Activated CD8-positive, alpha-beta memory T cell treated with anti-CD3 and anti-CD28 coated beads for 36 hours (primary cell): ENCODE measurements at regions not wholly inside any gene's neighbourhood (a gene's known extent, or its start where the extent isn't known, plus 50 kb on each side); places are given as distances from the start of the nearest gene placed in this dataset.
"Not testable (repeated sequence)": the region's sequence is repeated elsewhere in the genome, so short reads cannot be mapped to it uniquely, and the experiment has no call there.

Experiments used
- CTCF ChIA-PET: fragments of 350-600 bp; sonication (Branson Sonifier 250); formaldehyde crosslinking; loops from one replicate; lab custom pipeline; 2021; ENCODE audit warnings: antibody characterized with exemption; lab: Charles Lee
- POLR2A ChIA-PET: fragments of 350-600 bp; sonication (Branson Sonifier 250); formaldehyde crosslinking; loops from one replicate; lab custom pipeline; 2021; ENCODE audit warnings: antibody characterized with exemption; lab: Charles Lee

DNA sequence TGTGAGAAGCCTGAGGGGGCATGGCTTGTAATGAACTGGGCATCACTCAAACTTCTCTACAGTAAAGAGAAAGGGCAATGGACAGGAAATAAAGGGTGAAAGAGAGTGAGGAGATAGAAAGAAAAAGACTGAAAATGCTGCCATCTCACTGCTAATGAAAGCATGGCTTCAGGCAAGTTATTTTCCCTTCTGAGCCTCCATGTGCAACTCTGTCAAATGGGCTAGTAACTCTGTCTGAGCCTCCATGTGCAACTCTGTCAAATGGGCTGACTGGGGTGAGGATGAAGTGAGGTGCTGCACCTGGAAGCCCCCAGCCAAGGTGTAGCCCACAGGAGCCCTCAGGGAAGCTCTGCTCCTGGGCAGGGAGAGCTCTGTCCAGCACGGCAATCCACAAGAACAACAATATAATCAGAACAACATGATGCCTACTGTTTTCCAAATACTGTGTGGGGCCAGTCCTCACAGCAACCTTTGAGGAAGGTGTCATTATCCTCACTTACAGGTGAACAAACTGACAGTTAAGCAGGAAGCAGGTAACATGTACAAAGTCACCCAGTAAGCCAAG, 73.8 kb upstream of the XPA start:
- ChIA-PET POLR2A (no interaction called here), CTCF (interaction anchor here (0.6 kb wide), 1 partner anchor 33 kb away, joined by 3 read pairs; no protein-coding TSS in a partner anchor)

DNA sequence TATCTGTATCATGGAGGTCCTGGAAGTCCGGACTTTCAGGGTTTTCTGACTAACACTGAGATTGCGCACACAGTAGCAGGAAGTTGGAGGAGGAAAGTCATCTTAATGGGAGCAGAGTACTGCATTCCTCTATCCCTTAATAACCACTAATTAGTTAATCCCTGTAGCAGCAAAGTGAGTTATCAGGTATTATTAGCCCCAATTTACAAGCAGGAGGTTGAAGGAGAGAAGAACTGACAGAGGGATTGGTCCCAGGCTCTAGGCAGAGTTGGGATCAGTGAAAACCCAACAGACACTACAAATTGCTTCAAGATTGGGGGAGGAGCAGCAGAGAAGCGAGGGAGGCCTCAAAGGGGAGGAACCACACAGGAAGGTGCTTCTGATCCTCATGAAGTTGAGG, 74.5 kb upstream of the XPA start:
- POLR2A ChIA-PET = no interaction called here
- CTCF ChIA-PET = no interaction called here

DNA sequence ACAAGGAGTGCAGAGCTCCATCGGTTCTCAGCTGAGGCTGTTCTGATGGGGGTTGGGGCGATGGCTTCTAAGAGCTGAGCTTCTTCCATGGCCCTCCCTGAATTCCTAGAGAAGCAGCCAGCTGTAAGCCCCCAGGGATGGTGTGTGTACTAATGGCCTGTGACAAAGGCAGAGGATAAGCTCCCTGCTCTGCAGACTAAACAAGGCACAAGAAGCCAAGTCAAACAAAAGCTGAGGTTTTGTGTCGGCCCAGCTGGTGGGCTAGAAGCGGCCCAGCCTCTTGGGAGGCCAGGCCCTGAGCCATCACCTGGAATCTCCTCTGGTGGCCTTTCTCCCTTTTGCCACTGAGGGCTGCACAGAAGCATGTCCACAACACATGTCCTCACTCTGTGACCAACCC, 75.0 kb upstream of the XPA start:
- ChIA-PET POLR2A (no interaction called here), CTCF (no interaction called here)

DNA sequence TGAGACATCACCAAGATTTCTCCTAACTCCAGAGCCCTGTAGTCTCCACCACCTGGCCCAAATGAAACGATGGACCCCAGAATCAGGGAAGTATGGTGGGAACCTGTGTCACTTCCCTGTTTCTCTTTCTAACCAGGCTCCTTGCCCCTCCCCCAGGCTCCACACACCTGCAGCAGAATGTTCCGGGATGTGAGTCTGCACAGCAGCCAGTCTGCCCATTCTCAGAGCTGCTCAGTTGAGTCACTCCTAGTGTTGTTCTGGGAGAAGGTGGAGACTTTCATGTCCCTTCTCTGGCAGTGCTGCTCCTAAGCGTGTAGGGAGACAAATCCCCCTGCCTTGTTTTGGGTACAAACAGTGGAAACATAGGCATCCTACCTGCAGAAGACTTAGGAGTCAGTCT, 76.0 kb upstream of the XPA start:
- ChIA-PET CTCF (no interaction called here), POLR2A (no interaction called here)

DNA sequence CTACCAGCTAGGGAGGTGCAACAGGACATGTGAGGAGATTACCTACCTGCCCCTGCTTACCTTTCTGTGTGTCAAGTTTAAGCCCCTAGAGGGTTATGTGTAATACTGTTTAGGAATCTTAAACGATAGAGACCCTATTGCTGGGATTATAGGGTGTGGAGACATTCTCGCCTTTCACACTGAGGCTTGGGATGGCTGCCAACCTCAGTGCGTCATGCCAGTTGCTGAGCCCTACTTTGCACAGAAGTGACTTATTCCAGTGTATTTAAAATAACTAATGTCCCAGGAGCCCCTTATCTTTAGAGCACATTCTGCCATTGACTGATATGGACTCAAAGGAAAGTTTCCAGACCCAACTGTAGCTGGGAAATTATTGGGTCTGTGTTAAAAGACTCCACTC, 76.6 kb upstream of the XPA start:
- ChIA-PET CTCF (no interaction called here), POLR2A (no interaction called here)

DNA sequence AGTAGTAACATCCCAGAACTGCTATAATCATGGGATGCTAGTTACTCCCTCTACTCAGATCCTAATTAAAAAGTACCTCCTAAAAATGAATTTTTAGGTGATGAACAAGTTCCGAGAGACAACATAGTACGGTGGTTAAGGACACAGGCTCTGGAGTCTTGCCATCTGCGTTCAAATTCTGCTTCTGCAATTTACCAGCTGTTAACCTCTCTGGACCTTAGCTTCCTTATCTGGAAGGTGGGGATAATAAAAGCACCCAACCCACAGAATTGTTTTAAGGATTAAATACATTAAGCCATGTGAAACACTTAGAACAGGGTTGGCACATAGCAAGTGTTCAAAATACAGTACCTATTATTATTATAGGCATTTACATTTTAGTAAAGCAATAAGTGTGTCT, 77.5 kb upstream of the XPA start:
- CTCF ChIA-PET = no interaction called here

DNA sequence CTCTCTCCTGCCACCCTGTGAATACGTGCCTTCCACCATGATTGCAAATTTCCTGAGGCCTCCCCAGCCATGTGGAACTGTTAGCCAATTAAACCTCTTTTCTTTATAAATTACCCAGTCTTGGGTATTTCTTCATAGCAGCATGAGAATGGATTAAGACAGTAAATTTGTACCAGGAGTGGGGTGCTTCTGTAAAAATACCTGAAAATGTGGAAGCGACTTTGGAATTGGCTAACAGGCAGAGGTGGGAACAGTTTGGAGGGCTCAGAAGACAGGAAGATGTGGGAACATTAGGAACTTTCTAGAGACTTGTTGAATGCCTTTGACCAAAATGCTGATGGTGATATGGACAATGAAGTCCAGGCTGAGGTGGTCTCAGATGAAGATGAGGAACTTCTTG, 74.3 kb upstream of the FOXE1 start:
- CTCF ChIA-PET = not testable (repeated sequence)

More for the DNA sequence above, 77.5 kb upstream of the XPA start:
- POLR2A ChIA-PET = no interaction called here

DNA sequence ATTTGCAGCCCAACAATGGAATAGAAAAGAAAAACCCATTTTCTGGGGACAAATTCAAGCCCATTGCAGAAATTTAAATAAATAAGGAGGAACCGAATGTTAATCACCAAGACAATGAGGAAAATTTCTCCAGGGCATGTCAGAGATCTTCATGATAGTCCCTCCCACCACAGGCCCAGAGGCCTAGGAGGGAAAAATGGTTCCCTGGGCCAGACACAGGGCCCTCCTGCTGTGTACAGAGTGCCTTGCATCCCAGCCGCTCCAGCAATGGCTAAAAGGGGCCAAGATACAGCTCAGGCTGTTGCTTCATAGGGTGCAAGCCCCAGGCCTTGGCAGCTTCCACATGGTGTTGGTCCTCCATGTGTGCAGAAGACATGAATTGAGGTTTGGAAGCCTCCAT, 73.4 kb upstream of the FOXE1 start:
- POLR2A ChIA-PET = no interaction called here

More for the DNA sequence above, 74.3 kb upstream of the FOXE1 start:
- POLR2A ChIA-PET = not testable (repeated sequence)

DNA sequence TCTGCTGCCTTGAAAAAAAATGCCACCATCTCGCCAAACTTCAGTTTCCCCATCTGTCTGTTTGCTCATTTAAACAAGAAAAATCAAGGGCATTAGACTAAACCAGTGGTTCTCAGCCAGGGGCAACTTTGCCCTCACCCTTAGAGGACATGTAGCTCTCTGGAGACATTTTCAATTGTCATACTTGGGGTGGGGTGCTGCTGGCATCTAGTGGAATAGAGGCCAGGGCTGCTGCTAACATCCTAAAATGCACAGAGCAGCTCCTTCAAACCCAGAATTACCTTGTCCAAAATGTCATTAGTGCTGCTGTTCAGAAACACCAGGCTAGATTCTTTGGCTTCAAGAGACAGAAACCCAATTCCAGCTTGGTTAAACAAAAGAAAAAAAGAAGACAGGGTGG, 71.1 kb upstream of the FOXE1 start:
- ChIA-PET CTCF (no interaction called here), POLR2A (no interaction called here)

More for the DNA sequence above, 73.4 kb upstream of the FOXE1 start:
- CTCF ChIA-PET = no interaction called here

DNA sequence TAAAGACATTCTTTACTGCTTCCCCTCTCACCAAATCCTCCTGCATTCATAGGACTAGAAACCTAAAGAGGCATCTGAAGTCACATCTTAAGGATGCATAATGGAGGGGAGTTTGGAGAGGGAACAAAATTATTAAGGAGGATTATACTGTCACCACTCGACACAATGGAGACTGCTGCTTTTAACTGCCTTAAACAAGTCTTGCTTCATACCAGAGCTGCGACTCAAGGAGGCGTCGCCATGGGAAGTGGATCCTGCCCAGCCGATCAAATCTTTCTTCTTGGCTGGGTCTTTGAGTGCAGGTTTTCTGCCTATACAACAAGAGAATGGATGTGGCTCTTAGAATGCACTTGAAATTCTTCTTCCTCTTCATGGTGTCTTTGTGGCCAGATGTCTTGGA, 66.7 kb upstream of the FOXE1 start:
- POLR2A ChIA-PET = no interaction called here
- CTCF ChIA-PET = no interaction called here

DNA sequence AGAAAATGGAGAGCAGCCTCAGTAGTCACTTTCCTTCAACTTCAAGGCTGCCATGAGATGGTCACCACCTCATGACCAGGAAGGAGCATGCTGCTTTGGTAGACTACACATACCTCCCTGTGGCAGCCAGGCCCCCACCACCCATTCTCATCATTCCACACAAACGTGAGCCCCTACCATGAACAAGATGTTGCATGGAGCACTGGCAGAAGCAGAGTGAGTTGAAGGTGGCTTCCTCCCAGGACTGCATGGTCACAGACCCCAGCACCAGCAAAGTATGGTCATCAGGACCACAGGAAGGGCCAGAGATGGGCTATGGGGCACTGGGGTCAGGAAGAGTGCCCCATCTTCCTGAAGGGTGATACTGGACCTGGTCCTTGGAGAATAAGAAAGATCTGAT, 65.5 kb upstream of the FOXE1 start:
- ChIA-PET CTCF (no interaction called here), POLR2A (no interaction called here)

DNA sequence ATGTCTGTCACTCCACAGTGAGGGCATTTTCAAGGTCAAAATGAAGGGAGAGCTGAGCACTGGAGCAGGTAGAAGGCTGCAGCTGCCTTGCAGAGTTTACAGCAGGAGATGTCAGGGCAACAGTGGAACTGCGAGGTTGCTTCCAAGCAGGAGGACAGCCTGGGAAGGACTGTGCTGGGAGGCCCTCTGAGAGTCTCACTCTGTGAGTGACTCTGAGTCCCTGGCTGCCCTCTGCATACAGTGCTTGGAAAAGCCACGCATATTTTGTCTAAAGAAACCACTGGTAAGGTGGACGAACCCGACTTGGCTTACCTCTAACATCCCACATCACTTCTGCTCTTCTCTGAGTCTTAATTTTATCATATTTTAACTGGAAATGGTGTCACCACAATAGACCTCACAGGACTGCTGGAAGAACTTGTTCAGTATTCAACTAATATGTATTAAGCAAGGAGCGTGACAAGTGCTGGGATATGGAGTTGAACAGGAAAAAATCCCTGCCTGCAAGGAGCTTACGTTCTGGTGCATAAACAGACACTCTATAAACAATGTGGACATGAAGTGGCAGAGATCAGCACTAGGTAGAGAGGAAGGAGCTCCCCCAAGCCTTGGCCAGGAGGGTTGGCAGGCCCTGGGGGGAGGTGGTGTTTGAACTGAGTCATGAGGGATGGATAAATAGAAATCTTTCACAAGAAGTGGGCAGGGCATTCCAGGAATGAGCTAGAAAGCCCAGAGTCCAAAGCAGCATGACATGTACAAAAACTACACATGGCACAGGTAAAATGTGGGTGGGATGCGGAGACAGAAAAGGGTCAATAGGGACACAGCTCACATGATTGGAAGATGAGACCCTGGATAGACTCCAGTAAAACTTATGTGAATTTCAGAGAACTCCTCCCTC, 64.0 kb upstream of the FOXE1 start:
- POLR2A ChIA-PET = no interaction called here
- CTCF ChIA-PET = no interaction called here

DNA sequence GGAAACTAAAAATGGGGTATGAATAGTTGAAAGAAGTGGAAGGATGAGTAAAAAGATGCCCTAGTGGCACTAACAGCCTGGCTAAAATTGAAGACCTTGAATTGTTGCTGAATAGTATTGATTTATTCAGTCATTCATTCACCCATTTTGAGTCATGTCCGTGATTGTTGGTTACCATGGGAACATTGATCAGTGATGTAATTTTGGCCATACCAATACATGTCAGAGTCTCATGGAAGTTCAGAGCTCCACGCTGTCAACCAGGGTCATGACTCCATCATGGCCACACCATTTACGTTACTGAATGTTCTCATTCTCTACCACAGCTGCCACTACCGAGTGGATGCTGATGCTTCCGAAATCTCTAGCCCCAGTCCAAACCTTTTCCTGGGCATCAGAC, 62.5 kb upstream of the FOXE1 start:
- POLR2A ChIA-PET = no interaction called here
- CTCF ChIA-PET = no interaction called here

DNA sequence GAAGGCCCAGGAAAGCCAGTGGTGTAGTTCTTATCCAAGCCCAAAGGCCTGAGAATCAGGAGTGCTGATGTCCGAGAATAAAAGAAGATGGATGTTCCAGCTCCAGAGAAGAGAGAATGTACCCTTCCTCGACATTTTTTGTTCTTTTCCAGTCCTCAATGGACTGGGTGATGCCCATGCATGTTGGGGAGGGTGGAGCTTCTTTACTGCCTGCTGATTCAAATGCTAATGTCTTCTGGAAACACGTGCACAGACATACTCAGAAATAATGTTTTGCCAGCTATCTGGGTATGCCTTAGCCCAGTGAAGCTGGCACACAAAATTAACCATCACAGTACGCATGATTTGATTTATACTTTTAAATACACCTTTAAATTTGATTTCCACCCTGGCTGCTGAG, 61.5 kb upstream of the FOXE1 start:
- ChIA-PET POLR2A (no interaction called here), CTCF (no interaction called here)

DNA sequence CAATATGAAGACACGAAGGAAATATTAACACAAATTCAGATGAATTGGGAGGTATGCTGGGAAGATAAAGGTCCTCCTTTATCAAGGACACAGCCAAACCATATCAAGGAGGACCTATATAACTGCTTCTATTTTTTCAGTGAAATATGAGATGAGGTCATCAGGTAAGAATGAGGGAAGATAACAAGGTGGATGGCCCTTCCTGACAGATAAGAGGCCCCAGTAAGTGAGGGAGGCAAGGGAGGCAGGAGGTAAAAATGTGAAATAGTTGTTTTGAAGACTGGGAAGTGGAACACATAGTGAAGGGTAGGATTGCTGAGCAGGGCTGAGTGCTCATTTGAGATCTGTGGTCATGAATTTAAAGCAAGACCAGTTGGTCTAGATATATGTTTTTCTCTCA, 60.0 kb upstream of the FOXE1 start:
- CTCF ChIA-PET = no interaction called here
- POLR2A ChIA-PET = no interaction called here

DNA sequence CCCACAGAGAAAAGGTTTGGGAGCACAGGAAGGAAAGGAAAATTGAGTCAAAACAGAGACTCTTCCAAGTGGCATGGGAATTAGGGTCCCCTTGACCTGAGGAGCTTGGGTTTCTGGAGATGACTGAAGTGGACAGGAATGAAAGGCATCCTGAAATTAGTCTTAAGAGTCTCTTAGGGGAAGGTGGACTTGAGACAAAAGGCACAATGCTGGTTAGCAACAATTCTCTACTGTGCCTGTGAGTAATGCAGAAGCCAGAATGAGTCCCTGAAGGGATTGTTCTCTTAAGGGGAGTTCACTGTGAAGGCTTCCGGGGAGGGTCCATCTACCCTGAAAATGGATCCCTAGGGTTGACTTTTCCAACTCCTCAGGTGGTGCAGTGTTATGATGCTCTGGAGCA, 58.4 kb upstream of the FOXE1 start:
- ChIA-PET CTCF (no interaction called here), POLR2A (no interaction called here)

DNA sequence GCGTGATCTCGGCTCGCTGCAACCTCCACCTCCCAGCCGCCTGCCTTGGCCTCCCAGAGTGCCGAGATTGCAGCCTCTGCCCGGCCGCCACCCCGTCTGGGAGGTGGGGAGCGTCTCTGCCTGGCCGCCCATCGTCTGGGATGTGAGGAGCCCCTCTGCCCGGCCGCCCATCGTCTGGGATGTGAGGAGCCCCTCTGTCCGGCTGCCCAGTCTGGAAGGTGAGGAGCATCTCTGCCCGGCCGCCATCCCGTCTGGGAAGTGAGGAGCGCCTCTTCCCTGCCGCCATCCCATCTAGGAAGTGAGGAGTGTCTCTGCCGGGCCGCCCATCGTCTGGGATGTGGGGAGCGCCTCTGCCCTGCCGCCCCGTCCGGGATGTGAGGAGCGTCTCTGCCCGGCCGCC, 56.9 kb upstream of the FOXE1 start:
- CTCF ChIA-PET = not testable (repeated sequence)

DNA sequence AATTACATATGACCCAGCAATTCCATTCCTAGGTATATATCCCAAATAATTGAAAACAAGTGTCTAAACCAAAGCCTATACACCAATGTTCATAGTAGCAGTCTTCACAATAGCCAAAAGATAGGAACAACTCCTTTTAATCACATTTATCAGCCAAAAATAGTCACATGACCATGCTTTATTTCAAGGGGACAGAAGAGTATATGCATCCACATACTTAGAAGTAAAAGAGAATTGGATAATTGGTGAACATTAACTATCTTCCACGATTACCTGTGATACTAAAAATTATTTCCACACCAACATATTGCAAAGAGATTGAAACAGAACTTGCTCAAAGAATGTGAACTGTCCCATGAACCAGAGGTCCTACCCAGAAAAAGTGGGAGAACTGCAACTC, 51.8 kb upstream of the FOXE1 start:
- ChIA-PET CTCF (no interaction called here), POLR2A (no interaction called here)

More for the DNA sequence above, 56.9 kb upstream of the FOXE1 start:
- POLR2A ChIA-PET = not testable (repeated sequence)

DNA sequence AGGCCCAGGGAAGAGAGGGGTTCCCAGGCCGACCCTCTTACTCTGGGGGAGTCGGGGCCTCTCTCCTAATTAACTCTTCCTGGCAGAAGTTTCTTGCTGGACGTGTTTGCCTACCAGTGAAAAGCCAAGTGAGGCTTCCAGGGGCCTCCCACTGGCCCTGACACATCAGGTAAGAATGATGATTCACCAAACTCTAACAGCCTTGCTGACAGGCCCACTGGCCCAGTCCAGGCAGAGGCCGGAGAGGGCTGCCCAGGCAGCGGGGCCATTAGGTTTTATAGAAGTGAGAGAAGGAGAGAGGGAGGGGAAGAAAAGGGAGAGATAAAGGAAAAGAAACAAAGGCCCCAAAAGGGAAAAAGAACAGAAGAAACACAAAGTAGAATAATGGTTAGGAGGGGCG, 50.8 kb upstream of the FOXE1 start:
- POLR2A ChIA-PET = no interaction called here
- CTCF ChIA-PET = no interaction called here

DNA sequence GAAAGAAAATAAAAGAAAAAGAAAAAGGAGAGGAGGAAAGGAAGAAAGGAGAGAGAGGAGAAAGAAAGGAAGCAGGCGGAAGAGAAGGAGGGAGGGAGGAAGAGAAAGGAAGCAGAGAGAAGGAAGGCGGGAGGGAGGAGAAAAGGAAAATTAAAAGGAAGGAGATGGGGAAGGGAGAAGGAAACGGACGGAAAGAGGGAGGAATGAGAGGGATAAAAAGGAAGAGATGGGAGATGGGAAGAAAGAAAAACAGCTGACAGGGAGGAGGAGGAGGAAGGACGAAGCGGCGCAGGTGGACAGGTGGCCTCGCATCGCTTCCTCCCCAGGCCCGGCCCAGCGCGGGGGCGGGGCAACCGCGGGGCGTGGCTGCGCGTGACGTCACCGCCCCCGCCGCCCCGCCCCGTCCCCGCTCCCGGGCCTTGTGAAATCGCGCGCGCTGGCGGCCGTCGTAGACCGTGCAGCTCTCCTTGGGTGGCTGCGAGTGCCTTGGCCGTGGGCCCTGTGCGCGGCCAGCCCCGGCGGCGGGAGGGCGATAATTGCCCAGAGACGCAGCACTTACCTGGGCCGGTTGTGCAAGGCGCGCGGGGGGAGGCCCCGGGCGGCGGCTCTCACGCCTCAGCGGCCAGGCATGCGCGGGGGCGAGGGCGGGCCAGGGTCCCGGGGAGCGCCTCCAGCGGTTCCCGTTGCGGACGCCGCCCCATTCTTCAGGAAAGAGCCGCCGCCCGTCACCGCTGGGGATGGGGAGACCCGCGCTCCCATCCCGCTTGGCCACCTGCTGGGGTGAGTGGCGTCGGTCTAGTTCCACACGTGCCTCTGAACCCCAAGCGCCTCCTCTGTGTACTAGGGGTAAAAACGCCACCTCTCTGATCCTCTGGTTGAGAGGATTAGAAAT, 49.6 kb upstream of the FOXE1 start:
- ChIA-PET CTCF (no interaction called here), POLR2A (no interaction called here)
